ENCODE measurements at regions not wholly inside any gene's neighbourhood (a gene's known extent, or its start where the extent isn't known, plus 50 kb on each side); places are given as distances from the start of the nearest gene placed in this dataset.

DNA sequence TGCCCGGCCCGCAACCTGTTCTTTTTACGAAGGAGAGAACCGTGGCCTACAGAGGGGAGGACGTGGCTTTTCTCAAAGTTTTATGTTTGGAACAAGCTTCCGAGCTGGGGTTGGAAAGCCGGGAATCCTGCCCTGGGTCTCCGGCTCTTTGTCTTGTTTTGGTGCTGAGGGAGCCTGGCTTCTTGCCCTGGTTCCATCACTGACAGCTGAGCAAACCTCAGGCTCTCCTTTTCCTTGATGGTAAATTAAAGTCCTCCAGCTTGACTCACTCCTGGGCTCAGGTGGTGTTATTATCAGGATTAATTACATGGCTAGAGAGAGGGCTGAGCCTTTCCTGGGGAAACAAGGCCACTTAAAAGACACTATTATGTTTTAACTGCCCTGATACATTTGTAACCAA is 289.5 kb upstream of the RGMA start:
- TF ChIP-seq TAF1 (IDR thresholded peaks at IDR 0.05; ENCODE audit: borderline replicate concordance, low read depth, low read length) = no peak
- no peak for TF ChIP-seq POLR2A (IDR thresholded peaks at IDR 0.05; ENCODE audit: low read depth, low read length)
- no peak for TF ChIP-seq POLR2AphosphoS5 (IDR thresholded peaks at IDR 0.05; ENCODE audit: low read depth, low read length)
